Colonic mucosa (tissue), 4 donors: ENCODE measurements at regions not wholly inside any gene's neighbourhood (a gene's known extent, or its start where the extent isn't known, plus 50 kb on each side); places are given as distances from the start of the nearest gene placed in this dataset.

ENCODE experiments used
- DNase-seq: peaks from one replicate; pipeline ENCODE4 v3.0.0-alpha.2; 2020
- H3K27ac ChIP-seq: fragments of 200-600 bp; one replicate; pipeline ENCODE4 v1.8.0; 2021
- H3K27me3 ChIP-seq: fragments of 200-600 bp; one replicate; pipeline ENCODE4 v1.8.0; 2021
- H3K36me3 ChIP-seq: fragments of 200-600 bp; one replicate; pipeline ENCODE4 v1.8.0; 2021
- H3K4me1 ChIP-seq: fragments of 200-600 bp; one replicate; pipeline ENCODE4 v1.8.0; 2021; ENCODE audit warnings: mild to moderate bottlenecking
- H3K4me3 ChIP-seq: fragments of 200-600 bp; one replicate; pipeline ENCODE4 v1.8.0; 2021
- H3K9ac ChIP-seq, 2 donors: one replicate each; pipeline ENCODE4 v1.7.0; 2013; ENCODE audit warnings: control low read depth in 2 of 2, low read depth in 2 of 2, low read length in 2 of 2
- H3K9me3 ChIP-seq: fragments of 200-600 bp; one replicate; pipeline ENCODE4 v1.8.0; 2021
- intact Hi-C: fragments of 100-400 bp; cut with DNase I; formaldehyde crosslinking; loops from one replicate; pipeline ENCODE4 v1.14.1; 2022
- TF ChIP-seq, protein P1 (sequence below): fragments of 200-600 bp; IDR thresholded peaks from one replicate; pipeline ENCODE4 v1.8.0; 2022; ENCODE audit warnings: antibody characterized with exemption, mild to moderate bottlenecking
- donor health status: healthy.
- donor health status: DM: no; HTN: no; CAD: no.
- donor health status: DM: no; HTN: no; CAD: no.

DNA sequence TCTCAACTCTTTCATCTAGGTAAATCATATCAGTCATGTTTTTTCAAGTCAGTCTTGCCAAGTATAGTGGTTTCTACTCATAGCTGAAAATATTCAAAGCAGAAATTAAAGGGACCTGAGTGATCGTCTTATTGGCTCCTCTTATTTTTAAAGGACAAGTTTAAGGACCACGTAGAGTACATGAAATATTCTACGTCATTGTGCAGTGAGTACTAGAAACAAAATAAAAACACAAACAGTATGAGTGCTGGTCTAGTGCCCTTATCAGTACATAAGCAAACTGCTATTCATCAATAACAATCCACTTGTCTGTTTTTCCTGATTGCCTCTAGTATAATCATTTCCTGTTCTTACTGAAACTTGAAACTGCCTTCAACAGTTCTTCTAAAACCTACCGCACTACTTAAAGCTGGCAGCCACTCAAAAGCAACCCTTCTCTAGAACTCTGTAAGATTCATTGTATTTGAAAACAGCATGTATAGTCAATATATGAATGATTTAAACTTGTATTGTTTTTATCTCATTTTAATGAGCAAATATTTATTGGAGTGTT is 853.7 kb downstream of the TAF11L14 start:
- DNase-seq: no peak
- H3K27me3 ChIP-seq: no peaks in the 10 kb centered on the region
- no peaks in the 10 kb centered on the region for H3K4me1 ChIP-seq
- H3K4me3 ChIP-seq: no peak overlapping the region
- no peaks in the 10 kb centered on the region for H3K9me3 ChIP-seq
- H3K9ac ChIP-seq: no peak overlapping the region
- H3K36me3 ChIP-seq: no peaks in the 10 kb centered on the region
- no peak overlapping the region for H3K27ac ChIP-seq
- intact Hi-C loops: no loop called here
- TF ChIP-seq, protein P1, sequence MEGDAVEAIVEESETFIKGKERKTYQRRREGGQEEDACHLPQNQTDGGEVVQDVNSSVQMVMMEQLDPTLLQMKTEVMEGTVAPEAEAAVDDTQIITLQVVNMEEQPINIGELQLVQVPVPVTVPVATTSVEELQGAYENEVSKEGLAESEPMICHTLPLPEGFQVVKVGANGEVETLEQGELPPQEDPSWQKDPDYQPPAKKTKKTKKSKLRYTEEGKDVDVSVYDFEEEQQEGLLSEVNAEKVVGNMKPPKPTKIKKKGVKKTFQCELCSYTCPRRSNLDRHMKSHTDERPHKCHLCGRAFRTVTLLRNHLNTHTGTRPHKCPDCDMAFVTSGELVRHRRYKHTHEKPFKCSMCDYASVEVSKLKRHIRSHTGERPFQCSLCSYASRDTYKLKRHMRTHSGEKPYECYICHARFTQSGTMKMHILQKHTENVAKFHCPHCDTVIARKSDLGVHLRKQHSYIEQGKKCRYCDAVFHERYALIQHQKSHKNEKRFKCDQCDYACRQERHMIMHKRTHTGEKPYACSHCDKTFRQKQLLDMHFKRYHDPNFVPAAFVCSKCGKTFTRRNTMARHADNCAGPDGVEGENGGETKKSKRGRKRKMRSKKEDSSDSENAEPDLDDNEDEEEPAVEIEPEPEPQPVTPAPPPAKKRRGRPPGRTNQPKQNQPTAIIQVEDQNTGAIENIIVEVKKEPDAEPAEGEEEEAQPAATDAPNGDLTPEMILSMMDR: no peak

GRCh38 chr5:18489703-18490102 is 855.4 kb downstream of the TAF11L14 start:
- Histone ChIP-seq H3K9ac (no peak overlapping the region), H3K4me1 (no peaks in the 10 kb centered on the region), H3K9me3 (no peaks in the 10 kb centered on the region), H3K4me3 (no peak overlapping the region), H3K36me3 (no peaks in the 10 kb centered on the region), H3K27me3 (no peaks in the 10 kb centered on the region), H3K27ac (no peak overlapping the region)
- no peak for DNase-seq
- intact Hi-C loops: no loop called here
- TF ChIP-seq, protein P1: no peak

GRCh38 chr5:18491349-18491748 is 857.1 kb downstream of the TAF11L14 start:
- intact Hi-C loops: no loop called here
- no peak for DNase-seq
- H3K9me3 ChIP-seq: no peaks in the 10 kb centered on the region
- H3K4me1 ChIP-seq: no peaks in the 10 kb centered on the region
- no peak overlapping the region for H3K4me3 ChIP-seq
- H3K9ac ChIP-seq: no peak overlapping the region
- no peaks in the 10 kb centered on the region for H3K27me3 ChIP-seq
- TF ChIP-seq, protein P1: no peak
- H3K36me3 ChIP-seq: no peaks in the 10 kb centered on the region
- H3K27ac ChIP-seq: no peak overlapping the region

DNA sequence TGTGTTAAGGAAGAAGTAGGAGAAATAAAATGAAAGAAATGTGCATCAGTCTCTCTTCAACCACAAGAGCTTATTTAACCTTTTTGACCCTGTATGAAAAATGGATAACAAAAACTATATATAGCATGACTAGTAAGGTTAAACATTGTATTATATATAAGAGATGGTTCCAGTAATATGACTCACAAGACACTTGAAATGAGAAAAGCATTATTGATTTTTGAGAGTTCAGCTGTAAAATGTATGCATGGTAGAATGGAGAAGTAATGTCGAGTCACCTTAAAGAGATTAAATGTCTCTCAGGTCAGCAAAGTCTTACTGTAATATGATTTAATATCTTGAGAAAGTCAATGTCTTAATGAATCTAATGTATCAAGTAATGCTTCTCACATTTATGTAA is 860.9 kb downstream of the TAF11L14 start:
- no peak for DNase-seq
- Histone ChIP-seq H3K4me3 (no peak overlapping the region), H3K4me1 (no peaks in the 10 kb centered on the region), H3K27me3 (no peaks in the 10 kb centered on the region), H3K9me3 (no peaks in the 10 kb centered on the region), H3K9ac (no peak overlapping the region), H3K36me3 (no peaks in the 10 kb centered on the region), H3K27ac (no peak overlapping the region)
- intact Hi-C loops: no loop called here
- TF ChIP-seq, protein P1: no peak

- intact Hi-C loops: no loop called here
- TF ChIP-seq, protein P1: no peak
These were observed 861.8 kb downstream of the TAF11L14 start for GRCh38 chr5:18496041-18496440.

More at GRCh38 chr5:18496041-18496440, 861.8 kb downstream of the TAF11L14 start:
- Histone ChIP-seq H3K4me1 (no peaks in the 10 kb centered on the region), H3K9me3 (no peaks in the 10 kb centered on the region), H3K27ac (no peak overlapping the region), H3K9ac (no peak overlapping the region), H3K36me3 (no peaks in the 10 kb centered on the region), H3K4me3 (no peak overlapping the region), H3K27me3 (no peaks in the 10 kb centered on the region)
- no peak for DNase-seq
